ENCODE measurements at regions not wholly inside any gene's neighbourhood (a gene's known extent, or its start where the extent isn't known, plus 50 kb on each side); places are given as distances from the start of the nearest gene placed in this dataset.
"Not testable (repeated sequence)": the region's sequence is repeated elsewhere in the genome, so short reads cannot be mapped to it uniquely, and the experiment has no call there.

GRCh38 chr14:86943391-86944365, 1049.3 kb downstream of the GALC start:
- DNase-seq: no peak

GRCh38 chr14:86942936-86943335, 1050.0 kb downstream of the GALC start:
- no peak for DNase-seq

- no peak for DNase-seq
Measured at GRCh38 chr14:86940106-86940505, 1052.9 kb downstream of the GALC start.

GRCh38 chr14:86938320-86938719, 1054.7 kb downstream of the GALC start:
- no peak for DNase-seq

- no peak for DNase-seq
Measured at GRCh38 chr14:86936556-86936955, 1056.4 kb downstream of the GALC start.

GRCh38 chr14:86935241-86935885, 1057.6 kb downstream of the GALC start:
- no peak for DNase-seq

GRCh38 chr14:86933958-86934595, 1058.9 kb downstream of the GALC start:
- DNase-seq: no peak

- no peak for DNase-seq
Measured at GRCh38 chr14:86933460-86933859, 1059.5 kb downstream of the GALC start.

GRCh38 chr14:86915406-86915805, 1077.6 kb downstream of the GALC start:
- DNase-seq: no peak

- DNase-seq: no peak
Measured at GRCh38 chr14:86912709-86913108, 1080.3 kb downstream of the GALC start.

- DNase-seq: no peak
Measured at GRCh38 chr14:86911486-86911885, 1081.5 kb downstream of the GALC start.

GRCh38 chr14:86905386-86905926, 1087.5 kb downstream of the GALC start:
- not testable (repeated sequence) for DNase-seq

- DNase-seq: no peak
Measured at GRCh38 chr14:86902176-86902950, 1090.6 kb downstream of the GALC start.

GRCh38 chr14:86897704-86898513, 1095.1 kb downstream of the GALC start:
- DNase-seq: no peak

- DNase-seq: no peak
Measured at GRCh38 chr14:86897224-86897623, 1095.8 kb downstream of the GALC start.

- DNase-seq: no peak
Measured at GRCh38 chr14:86896701-86897100, 1096.3 kb downstream of the GALC start.

- DNase-seq: no peak
Measured at GRCh38 chr14:86892152-86892956, 1100.6 kb downstream of the GALC start.

GRCh38 chr14:86885280-86885679, 1107.7 kb downstream of the GALC start:
- DNase-seq: no peak

- no peak for DNase-seq
Measured at GRCh38 chr14:86884498-86884897, 1108.5 kb downstream of the GALC start.

- no peak for DNase-seq
Measured at GRCh38 chr14:86882818-86883217, 1110.2 kb downstream of the GALC start.

GRCh38 chr14:86865934-86866333, 1127.0 kb downstream of the GALC start:
- no peak for DNase-seq

Measured in activated naive CD4-positive, alpha-beta T cell treated with anti-CD3 and anti-CD28 coated beads, Interleukin-2, amount 50 U/mL, for 16 hours (primary cell).